Mucosa of stomach (tissue), 1 donor: ENCODE measurements at regions not wholly inside any gene's neighbourhood (a gene's known extent, or its start where the extent isn't known, plus 50 kb on each side); places are given as distances from the start of the nearest gene placed in this dataset.

Source experiments
- H3K27me3 ChIP-seq: one replicate; pipeline ENCODE4 v1.7.0; 2013; ENCODE audit warnings: mild to moderate bottlenecking, low read length; ENCODE audit not compliant: control insufficient read depth, insufficient read depth
- H3K36me3 ChIP-seq: one replicate; pipeline ENCODE4 v1.7.0; 2013; ENCODE audit warnings: low read length; ENCODE audit not compliant: control insufficient read depth, insufficient read depth
- H3K4me1 ChIP-seq: one replicate; pipeline ENCODE4 v1.7.0; 2013; ENCODE audit warnings: mild to moderate bottlenecking, low read length; ENCODE audit not compliant: control insufficient read depth, insufficient read depth
- H3K4me3 ChIP-seq: one replicate; pipeline ENCODE4 v1.7.0; 2013; ENCODE audit warnings: low read length
- H3K9ac ChIP-seq: one replicate; pipeline ENCODE4 v1.7.0; 2013; ENCODE audit warnings: mild to moderate bottlenecking, low read length, moderate library complexity
- H3K9me3 ChIP-seq: one replicate; pipeline ENCODE4 v1.7.0; 2013; ENCODE audit warnings: mild to moderate bottlenecking, low read length, moderate library complexity; ENCODE audit not compliant: control insufficient read depth
- donor health status: Pancreatic carcinoma.

DNA sequence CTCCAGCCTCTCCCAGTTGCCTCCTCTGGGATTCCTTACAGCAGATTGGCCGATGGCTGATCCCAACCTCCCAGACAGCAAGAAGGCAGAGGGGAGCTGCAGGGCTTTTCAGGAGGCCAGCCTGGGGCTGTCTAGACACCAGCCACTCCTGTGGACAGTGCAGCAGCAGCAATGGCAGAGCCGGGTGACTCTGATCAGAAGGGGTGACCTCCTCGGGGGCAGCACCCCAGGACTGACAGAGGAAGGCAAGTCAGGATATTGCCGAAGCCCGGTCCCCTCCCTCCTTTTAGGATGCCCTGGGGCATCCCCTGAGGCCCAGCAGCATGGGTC, 84.5 kb downstream of the INHBB start:
- H3K9ac ChIP-seq: no peak overlapping the region
- no peaks in the 10 kb centered on the region for H3K9me3 ChIP-seq
- no peaks in the 10 kb centered on the region for H3K36me3 ChIP-seq
- no peaks in the 10 kb centered on the region for H3K4me1 ChIP-seq
- H3K4me3 ChIP-seq: no peak overlapping the region
- H3K27me3 ChIP-seq: peaks cover 3% of the 10 kb centered on the region

DNA sequence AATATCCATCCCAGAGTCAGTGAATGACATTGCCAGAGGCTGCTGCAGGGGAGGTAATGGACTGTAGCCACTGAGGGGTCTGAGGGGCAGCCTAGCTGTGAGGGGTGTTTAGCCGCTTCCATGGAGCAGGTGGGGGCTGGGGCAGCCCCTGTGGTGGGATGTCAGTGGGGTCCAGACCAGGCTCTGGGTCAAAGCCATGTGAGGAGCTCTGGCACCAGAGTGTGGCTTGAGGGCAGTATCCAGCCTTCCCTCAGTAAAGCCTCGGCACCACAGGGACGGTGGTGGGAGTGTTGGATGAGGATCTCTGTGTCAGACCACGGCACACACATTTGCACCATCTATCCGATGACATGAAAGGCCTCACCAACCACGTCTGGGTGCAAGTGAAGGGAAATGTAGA, 85.0 kb downstream of the INHBB start:
- Histone ChIP-seq H3K9me3 (no peaks in the 10 kb centered on the region), H3K27me3 (peaks cover 3% of the 10 kb centered on the region), H3K4me1 (no peaks in the 10 kb centered on the region), H3K36me3 (no peaks in the 10 kb centered on the region), H3K9ac (no peak overlapping the region), H3K4me3 (no peak overlapping the region)

DNA sequence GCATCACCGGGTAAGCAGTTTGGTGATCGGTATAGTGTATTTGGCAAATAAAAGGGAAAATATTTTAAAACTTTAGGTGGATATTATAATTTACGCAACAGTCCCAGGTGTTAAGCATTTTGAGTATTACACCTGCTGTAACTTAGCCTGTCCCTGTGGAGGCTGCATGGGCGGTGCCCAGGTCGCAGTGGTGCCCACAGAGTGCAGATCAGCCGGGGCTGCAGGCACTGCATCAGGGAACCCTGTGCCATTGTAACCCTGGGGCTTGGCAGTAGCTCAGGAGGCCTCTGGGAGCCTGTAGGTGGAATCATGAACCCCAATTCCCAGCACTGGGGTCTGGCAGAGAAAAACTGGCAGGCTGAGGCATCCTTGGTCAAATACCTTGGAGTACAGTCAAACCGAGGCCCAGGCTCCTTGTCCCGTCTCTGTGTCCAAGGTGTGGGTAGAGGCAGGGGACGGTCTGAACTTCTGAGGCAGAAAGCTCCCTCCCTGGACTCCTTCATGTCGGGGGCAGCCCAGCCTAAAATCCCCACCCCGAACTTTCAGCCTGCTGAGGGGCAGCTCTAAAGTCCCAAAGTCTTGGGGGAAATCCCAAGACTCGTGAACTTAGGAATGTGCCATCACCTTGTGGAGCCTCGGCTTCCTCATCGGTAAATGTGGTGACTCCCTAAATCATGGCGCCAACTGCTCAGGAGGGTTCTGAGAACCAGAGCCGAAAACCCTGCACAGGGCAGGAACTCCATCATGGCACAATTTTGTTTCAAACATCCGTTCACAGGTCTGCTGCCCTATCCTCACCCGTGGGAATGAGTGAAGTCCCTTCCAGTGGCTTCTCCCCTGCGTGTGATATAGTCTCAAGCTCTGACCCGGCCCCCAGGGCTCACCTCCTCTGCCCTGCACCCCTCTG, 85.7 kb downstream of the INHBB start:
- Histone ChIP-seq H3K36me3 (no peaks in the 10 kb centered on the region), H3K9ac (no peak overlapping the region), H3K9me3 (no peaks in the 10 kb centered on the region)

DNA sequence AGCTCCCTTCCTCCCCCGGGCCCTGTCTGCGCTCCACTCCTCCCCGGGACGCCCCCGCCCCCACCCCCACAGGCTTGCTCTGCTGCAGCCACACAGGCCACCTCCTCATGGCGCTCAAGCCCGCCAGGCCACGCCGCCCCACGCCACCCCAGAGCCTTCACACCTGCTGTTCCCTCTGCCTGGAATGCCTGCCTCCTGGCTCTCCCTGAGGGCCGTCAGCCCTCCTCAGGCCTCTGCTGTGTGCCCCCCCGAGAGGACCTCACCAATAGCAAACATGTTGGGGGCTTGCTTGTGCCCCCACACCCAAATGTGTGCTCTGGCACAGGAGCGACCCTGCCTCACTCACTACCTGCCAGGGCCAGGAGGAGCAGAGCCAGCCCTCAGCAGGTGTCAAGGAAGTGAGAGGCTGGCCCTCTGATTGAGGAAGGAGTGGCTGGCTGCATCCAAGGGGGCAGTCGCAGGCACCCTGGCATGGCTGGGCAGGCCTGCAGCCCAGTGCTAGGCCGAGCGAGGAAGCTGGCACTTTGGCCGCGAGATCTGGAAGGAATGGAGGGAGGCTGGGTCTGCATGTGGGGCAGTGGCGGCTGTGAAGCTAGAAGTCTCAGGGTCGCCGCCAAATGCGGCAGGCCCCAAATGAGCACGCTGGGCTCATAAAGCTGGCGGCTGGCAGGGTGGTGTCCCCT, 86.5 kb downstream of the INHBB start:
- Histone ChIP-seq H3K36me3 (no peaks in the 10 kb centered on the region), H3K4me3 (no peak overlapping the region), H3K9me3 (no peaks in the 10 kb centered on the region), H3K4me1 (no peaks in the 10 kb centered on the region), H3K9ac (no peak overlapping the region), H3K27me3 (peaks cover 7% of the 10 kb centered on the region)

More for the DNA sequence above, 85.7 kb downstream of the INHBB start:
- H3K4me3 ChIP-seq: no peak overlapping the region
- no peaks in the 10 kb centered on the region for H3K27me3 ChIP-seq
- H3K4me1 ChIP-seq: no peaks in the 10 kb centered on the region

DNA sequence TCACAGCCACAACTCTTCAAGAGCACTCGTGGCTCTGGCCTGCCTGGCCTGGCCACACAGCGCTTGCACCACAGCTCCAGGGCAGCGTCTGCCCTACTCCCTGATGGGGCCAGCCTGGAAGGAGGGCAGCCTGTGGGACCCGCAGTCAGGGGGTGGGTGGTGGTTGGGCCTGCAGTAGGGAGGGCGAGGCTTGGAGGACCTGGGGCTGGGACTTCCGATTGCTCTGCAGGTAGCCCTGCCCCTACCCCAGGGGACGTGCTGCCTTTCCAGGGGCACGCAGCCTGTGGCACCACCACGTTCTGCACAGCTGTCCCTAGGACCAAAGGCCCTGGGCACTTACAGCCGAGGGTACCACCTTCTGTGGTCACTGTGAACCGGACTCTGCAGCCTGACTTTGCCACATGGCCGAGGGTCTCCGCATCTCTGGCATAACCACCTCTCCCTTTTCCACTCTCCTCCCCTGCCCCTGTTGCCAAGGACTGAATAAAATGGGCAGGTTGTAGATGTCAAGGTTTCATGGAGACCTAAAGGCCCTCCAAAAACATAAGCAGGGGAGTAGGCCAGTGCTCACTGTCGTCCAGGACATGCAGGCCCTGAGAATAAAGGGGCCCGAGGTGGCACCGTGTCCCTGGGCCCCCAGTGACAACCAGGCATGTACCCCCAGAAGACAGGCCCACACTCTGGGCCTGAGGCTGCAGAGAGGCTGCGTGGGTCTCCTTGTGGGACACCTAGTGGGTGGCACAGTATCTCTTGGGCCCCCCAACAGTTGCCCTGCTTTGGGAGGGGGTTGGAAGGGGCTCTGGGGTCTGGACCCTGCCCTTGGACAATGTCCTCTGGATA, 87.3 kb downstream of the INHBB start:
- Histone ChIP-seq H3K27me3 (peaks cover 7% of the 10 kb centered on the region), H3K9me3 (no peaks in the 10 kb centered on the region), H3K4me3 (no peak overlapping the region), H3K4me1 (no peaks in the 10 kb centered on the region), H3K36me3 (no peaks in the 10 kb centered on the region), H3K9ac (no peak overlapping the region)

DNA sequence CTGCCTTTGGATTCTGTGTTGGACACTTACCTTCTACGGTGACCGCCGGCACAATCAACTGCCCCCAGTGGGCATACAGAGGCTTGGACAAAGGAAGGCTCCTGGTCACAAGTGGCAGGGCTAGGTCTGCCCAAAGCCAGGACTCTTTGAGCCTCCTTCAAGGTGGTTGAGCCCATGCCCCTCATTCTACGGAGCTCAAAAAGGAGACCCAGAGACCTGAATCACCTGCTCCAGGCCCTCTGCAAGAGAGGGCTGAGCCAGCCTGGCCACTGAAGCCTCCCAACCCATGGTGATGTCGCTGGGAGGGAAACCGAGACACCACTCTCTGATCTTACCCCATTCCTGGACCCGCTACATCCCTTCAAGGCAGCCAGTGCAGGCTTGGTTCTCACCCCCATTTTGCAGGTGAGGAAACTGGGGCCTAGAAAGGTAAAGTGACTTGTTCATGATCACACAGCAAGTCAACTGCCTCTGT, 87.9 kb downstream of the INHBB start:
- no peak overlapping the region for H3K9ac ChIP-seq
- no peaks in the 10 kb centered on the region for H3K4me1 ChIP-seq
- peaks cover 7% of the 10 kb centered on the region for H3K27me3 ChIP-seq
- H3K36me3 ChIP-seq: no peaks in the 10 kb centered on the region
- H3K9me3 ChIP-seq: no peaks in the 10 kb centered on the region
- H3K4me3 ChIP-seq: no peak overlapping the region

DNA sequence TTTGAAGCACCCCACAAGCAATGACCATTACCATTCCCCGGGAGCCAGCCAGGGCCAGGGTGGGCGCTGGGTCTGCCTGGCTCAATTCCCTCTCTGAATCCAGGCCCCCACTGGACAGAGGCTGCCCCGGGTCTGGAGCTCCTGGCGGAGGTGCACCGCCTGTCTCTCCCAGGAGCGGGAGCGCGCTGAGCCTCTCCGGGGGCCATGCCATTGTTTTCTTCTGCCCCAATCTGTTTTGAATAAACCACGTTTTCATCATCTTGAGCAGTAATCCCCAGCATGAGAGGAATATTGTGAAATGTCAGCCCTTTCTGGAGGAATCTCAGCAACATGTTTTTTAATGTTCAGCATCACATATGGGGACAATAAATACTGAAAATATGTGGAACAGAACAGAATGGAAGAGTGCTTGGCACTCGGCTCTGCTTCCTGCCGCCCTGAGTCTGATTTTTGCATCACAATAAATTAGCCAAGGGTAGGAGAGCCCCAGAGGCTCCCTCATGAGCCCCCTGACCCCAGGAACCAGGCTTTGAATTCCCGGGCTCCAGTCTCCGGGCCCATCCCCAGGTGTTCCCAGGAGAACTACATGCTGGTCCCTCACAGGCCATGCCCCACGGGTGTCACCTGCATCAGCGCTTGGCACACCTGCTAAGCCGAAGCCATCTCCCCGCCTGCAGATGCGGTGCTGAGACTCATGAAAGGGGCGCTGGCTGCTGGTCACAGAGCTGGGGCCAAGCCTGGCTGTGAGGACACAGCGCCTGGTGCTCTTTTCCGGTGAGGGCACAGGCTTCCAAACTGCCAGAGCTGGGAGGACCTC, 88.8 kb downstream of the INHBB start:
- no peaks in the 10 kb centered on the region for H3K4me1 ChIP-seq
- H3K4me3 ChIP-seq: no peak overlapping the region
- H3K9me3 ChIP-seq: no peaks in the 10 kb centered on the region
- H3K27me3 ChIP-seq: peaks cover 9% of the 10 kb centered on the region
- H3K36me3 ChIP-seq: no peaks in the 10 kb centered on the region
- no peak overlapping the region for H3K9ac ChIP-seq

DNA sequence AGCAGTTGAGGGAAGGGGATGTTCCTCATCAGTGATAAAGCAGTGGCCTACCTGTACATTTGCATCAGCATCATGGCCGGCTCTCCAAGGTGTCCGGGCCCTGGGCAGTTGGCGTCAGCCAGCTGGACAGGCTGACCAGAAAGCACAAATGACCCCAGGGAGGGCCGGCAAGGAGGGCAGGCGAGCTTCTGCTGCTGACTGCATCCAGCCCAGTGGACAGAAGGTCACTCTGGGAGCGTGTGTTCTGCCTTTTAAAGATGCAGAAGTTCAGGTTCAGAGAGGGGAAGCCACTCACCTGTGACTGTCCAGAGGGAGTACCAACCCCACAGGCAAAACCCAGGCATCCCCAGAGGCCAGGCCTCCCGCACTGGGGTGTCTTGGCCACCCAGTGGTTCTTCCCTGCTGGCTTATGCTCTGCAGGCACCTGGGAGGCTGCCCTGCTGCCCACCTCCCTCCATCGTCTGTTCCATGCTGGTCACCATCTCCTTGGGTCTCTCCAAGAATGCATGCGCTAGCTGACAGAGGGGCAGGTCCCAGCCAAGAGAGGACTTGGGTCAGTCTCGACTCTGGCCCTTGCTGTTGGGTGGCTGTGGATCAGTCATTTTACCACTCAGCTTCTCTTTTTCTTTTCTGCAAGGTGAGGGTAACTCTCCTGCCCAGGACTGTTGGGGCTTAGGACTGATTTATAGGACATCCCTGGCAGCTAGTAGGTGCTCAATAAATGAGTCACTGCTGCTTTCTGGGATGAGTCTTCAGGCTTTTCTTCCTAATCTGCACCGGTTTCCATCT, 89.9 kb downstream of the INHBB start:
- no peaks in the 10 kb centered on the region for H3K9me3 ChIP-seq
- no peaks in the 10 kb centered on the region for H3K4me1 ChIP-seq
- no peaks in the 10 kb centered on the region for H3K36me3 ChIP-seq
- no peak overlapping the region for H3K4me3 ChIP-seq
- peaks cover 18% of the 10 kb centered on the region for H3K27me3 ChIP-seq
- no peak overlapping the region for H3K9ac ChIP-seq

DNA sequence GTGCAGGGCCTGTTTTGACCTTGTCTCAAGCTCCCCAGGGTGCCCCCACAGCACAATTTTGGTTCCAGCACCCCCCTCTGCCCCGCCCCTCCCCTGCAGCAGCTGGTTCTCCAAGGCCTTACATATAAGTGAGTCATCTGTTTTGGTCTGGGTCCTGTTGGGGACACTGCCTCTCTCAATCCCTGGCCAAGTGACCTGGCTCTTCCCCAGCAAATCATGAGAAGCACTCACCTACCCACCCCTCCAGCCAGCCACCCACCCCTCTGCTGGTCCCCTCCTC, 90.5 kb downstream of the INHBB start:
- Histone ChIP-seq H3K27me3 (peaks cover 18% of the 10 kb centered on the region), H3K9me3 (no peaks in the 10 kb centered on the region), H3K4me1 (no peaks in the 10 kb centered on the region), H3K4me3 (no peak overlapping the region), H3K36me3 (no peaks in the 10 kb centered on the region), H3K9ac (no peak overlapping the region)

DNA sequence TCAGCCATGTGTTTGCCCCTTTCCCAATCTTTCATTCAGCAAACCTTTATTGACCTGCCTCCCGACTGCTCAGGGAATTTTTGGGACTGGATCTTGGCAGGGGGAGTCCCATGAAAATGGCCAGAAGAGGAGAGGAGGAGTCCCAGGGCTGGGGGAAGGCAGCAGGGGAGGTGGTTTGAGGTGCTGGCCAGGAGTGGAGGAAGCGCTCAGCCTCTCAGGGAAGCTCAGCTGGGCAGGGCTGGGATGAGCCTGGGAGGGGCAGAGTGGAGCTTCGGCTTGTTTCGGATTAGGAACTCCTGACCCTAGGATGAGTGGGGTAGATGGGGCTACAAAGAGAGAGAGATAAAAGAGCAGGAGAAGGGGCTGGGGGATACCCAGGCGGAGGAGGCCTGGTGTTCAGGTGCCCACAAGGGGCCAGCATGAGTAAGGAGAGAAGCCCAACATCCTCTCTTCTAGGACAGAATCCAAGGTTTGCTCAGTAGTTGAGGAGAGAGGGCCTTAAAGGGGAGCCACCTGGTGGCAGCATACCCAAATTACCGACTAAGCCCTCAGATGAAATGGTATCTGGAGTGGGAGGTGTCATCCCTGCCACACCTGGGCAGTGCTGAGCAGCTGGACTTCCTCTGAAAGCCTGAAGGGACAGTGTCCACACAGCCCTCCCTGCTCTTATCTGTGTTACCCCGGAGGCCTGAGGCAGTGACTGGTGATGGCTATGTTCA, 91.1 kb downstream of the INHBB start:
- H3K4me3 ChIP-seq: no peak overlapping the region
- H3K9me3 ChIP-seq: no peaks in the 10 kb centered on the region
- H3K9ac ChIP-seq: no peak overlapping the region
- no peaks in the 10 kb centered on the region for H3K36me3 ChIP-seq
- peaks cover 6% of the 10 kb centered on the region for H3K4me1 ChIP-seq
- H3K27me3 ChIP-seq: peaks cover 25% of the 10 kb centered on the region
